SK-N-SH treated with all-trans-retinoic acid at 6 μM for 48 hours (cell line): ENCODE measurements at regions not wholly inside any gene's neighbourhood (a gene's known extent, or its start where the extent isn't known, plus 50 kb on each side); places are given as distances from the start of the nearest gene placed in this dataset.
"Not testable (repeated sequence)": the region's sequence is repeated elsewhere in the genome, so short reads cannot be mapped to it uniquely, and the experiment has no call there.

Experiments used
- PATZ1 ChIP-seq: fragments of 250-450 bp; sonication (Bioruptor Pico); IDR thresholded peaks from 2 replicates; pipeline ENCODE4 v1.8.0; 2020; ENCODE audit warnings: mild to moderate bottlenecking, moderate library complexity, borderline replicate concordance
- TF ChIP-seq, protein P1 (sequence below): fragments of 250-450 bp; sonication (Bioruptor Pico); IDR thresholded peaks from 2 replicates; pipeline ENCODE4 v1.8.0; 2021; ENCODE audit warnings: low read depth, mild to moderate bottlenecking, moderate library complexity, borderline replicate concordance

DNA sequence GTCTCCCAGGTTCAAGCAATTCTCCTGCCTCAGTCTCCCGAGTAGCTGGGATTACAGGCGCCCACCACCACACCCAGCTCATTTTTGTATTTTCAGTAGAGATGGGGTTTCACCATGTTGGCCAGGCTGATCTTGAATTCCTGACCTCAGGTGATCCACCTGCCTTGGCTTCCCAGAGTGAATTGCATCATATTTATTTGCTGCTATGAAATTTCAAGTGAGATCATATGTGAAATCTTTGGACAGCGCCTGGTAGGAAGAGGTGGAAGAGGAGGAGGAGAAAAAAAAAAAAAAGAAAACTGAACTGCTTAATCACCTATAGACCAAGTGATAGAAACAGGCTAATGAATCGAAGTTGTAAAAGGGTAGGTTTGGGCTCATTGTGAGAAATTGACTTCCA, 557.8 kb upstream of the C16orf82 start:
- not testable (repeated sequence) for TF ChIP-seq PATZ1 (CRISPR knock-in tag)
- TF ChIP-seq, protein P1, sequence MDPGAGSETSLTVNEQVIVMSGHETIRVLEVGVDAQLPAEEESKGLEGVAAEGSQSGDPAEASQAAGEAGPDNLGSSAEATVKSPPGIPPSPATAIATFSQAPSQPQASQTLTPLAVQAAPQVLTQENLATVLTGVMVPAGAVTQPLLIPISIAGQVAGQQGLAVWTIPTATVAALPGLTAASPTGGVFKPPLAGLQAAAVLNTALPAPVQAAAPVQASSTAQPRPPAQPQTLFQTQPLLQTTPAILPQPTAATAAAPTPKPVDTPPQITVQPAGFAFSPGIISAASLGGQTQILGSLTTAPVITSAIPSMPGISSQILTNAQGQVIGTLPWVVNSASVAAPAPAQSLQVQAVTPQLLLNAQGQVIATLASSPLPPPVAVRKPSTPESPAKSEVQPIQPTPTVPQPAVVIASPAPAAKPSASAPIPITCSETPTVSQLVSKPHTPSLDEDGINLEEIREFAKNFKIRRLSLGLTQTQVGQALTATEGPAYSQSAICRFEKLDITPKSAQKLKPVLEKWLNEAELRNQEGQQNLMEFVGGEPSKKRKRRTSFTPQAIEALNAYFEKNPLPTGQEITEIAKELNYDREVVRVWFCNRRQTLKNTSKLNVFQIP (CRISPR knock-in tag): not testable (repeated sequence)
